ENCODE measurements at regions not wholly inside any gene's neighbourhood (a gene's known extent, or its start where the extent isn't known, plus 50 kb on each side); places are given as distances from the start of the nearest gene placed in this dataset.

DNA sequence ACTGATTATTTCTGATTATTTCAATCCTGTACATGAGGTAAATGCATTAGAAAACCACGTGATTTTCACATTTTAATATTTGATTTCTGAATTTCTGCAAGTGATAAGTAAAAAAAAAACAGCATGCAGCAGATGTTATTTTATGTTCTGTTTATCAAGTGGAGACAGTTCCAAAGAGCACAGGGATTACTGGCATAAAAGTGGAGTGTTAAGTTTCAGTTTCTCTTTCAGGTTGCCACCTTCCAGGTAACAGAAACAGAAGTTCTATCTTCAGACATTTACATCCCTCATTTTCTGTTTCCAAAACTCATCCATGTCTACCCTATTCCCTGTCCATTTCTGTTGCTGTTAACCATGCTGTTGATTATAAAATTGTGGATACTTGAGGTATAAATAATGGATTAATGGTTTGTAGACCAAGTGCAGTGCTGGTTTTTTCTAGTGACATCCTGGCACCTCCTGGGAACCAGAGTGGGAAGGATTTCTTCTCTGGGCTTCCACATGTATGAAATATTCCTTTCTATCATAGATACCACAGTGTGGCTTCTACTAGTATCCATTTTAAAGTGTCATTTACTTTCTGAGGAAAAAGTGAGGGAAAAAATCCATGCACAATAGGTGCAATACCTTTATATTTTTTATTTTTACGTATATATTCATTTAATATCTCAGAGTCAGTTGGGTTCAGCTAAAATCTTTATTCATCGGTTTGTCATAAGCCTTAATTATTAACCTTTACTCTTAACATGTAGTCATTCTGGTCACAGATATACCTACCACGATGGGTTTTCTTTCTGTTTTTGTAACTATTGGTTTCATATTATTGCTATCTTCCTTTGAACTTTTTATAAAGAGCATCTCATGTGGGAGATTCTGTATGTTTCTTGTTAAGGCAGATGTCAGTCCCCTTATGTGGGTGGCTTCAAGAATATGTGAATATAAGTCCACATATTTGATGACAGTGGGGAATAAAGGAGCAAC lies 1010.0 kb downstream of the SQOR start:
- DNase-seq (ENCODE audit: low read depth): peak; percentile 4

DNA sequence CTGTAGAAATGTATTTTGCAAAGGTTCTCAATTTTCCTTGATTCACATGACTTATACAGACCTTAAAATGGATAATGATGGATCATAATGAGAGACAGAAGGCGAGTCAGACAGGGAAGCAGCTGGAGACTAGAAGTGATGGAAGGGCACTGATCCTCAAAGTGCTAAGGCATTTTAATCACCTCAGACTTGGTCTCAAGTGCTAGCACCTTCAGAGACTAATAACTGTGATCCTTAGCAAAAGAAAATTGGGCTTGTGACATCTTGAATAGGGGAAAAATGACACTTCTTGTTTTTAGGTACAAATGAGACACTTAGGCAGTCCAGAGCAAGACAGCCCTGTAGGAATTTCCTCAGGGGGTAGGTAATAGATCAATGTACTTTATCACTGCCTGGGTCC lies 1011.7 kb downstream of the SQOR start:
- DNase-seq (ENCODE audit: low read depth): no peak

DNA sequence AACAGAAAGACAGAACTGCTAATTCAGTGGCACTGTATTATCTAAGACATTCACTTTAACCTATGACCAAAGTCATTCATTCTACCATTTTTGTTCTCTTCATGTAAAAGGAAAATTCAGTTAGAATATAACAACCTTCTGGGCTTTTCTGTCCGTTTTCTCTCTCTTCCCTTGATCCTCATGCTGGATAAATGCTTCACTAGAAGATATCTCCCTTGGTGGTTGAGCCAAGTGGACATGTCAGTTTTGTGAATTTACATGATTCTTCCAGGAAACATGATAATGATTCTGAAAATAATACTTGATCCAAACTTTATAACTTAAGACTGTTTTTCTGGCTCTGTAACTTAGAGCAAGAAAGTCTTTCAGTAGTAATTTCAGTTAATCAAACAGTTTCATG lies 1012.2 kb downstream of the SQOR start:
- DNase-seq (ENCODE audit: low read depth): no peak

DNA sequence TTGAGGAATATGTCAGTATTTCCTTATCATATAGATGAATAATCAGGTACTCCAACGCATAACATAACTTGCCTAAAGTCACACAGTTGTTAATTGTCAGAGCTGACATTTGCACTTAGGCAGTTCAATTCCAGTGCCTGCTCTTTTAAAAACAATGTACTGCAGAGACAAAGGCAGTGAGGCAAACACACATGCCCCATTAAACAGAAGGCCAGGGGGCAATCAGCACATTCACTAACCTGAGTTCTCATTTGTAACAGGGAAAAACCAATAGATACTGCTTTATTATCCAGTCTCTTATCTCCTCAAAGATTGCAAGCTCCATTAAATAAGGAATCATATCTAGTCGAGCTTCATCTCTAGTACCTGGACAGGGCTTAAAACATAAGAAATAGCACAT lies 1017.4 kb downstream of the SQOR start:
- no peak for DNase-seq (ENCODE audit: low read depth)

- peak; percentile 37 for DNase-seq (ENCODE audit: low read depth)
Measured at GRCh38 chr15:46654993-46655392, 1020.2 kb downstream of the SQOR start.

DNA sequence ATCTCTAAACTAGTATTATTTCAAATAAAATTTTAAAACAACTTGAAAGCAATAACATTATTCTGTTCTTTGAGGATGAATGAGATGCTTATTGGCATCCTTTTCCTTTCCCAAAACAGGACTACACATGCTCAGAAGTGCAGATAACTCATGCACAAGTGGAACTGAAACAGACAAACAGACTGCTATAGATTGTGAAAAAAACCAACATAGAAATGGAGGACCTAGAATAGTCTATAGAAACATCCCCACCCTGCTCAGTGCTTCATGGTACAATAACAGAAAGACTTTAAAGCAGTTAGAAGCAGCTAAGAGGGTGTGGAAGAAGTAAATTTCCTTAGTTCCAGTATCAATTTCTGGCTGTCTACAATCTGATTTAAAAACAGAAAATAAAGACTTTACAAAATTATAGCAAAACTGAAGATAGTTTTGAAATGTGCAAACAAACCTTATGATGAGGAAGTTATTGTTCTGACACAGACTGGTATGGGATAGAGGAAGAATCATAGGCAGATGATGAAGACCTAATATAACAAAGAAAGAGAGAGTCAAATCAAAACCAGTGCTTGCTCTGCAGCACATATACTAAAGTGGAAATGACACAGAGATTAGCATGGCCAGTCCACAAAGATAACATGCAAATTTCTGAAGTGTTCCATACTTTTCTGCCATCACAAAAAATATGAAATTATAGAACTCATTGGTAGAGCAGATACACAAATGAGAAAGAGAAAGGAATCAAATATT lies 1025.4 kb downstream of the SQOR start:
- DNase-seq (ENCODE audit: low read depth): no peak

DNA sequence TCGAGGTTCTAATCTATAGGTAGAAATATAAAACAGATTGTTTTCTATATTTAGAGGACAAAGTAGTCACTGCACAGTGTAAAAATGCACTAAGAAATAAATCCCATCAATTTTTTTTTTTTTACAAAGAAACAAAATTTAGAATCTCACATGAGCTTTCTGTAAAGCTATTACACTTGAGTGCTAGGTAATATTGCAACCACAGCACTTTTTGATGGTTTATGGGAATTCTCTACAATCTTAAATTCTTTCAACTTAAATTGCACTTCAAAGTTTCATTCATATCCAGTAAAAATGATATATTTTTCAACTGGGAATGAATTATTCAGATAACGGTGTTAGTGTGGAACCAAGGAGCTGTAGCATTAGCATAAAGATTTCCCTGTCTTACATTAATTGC lies 1035.4 kb downstream of the SQOR start:
- no peak for DNase-seq (ENCODE audit: low read depth)

DNA sequence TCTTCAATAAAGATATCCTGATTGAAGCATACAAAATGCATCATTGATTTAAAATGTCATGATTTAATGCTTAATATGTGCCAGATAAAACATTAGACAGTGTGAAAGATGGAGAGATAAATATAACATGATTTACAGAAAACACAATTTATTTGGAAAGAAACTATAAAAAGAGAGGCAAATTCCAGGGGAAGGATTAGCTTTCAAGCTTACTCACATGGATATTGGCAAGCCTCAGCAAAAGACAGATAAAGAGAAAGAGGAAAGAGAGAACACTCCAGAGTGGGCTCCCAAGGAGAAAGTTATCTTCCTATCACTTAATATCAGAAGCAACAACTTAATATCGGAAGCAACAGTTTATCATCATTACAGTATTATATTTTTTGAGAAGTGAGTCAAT lies 1036.5 kb downstream of the SQOR start:
- no peak for DNase-seq (ENCODE audit: low read depth)

DNA sequence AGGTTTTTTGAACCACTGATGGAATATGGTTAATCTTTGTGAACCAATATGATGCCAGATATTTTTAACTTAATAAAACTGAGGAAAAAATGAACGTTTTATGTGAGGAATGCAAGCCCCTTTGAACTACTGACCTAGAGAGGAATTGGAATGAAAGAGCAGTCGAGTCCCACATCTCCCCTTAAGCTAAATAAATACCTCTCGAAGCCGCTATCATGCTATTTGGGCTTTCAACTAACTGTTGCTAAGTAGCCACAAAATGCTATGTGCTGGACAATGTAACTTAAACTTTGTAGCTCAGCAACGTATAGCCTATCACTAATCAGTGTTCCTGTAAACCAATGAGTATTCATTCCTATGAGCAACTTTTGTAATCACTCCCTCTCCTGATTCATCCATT lies 1037.2 kb downstream of the SQOR start:
- DNase-seq (ENCODE audit: low read depth): no peak

DNA sequence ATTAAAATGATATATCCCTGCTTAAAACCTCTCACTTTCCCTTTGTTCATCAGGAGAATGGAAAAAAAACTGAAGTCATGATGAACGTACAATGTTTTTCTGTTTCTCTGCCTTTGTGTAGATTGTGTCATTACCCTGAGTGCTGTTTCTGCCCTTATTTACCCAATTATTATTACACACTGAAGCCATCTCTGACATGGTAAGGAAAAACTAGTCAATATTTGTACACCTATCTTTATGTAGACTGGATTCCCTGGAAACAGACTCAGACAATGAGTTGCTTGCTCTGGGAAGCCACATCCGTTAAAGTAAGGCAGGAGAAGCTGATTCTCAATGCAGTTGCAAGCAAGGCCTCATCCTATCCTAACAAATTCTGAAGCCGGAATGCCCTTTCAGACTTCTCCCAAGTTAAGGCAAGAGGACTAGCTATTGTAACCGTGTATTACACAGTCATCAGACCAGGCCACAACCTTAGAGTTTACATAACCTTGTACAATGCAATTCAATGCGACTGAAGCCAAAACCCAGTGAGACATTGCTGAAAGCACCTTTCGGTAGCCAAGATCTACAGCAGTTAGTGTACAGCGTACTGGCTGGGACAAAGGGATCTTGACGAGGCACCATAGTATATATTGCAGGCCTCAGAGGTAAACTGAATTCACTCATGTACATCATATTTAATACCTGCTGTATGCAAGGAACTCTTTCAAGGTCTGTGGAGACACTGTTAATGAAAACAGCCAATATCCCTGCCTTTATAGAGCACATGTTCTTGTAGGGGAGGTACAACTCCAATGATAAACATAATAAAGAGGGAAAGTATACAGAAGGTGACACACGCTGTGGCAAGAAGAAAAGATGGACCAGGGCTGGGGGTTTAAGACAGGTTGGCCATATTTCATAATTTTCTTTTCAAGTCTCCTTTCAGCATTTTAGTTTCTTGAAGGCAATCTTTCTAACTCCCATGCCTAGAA lies 1040.8 kb upstream of the SEMA6D start:
- peak; percentile 4 for DNase-seq (ENCODE audit: low read depth)

DNA sequence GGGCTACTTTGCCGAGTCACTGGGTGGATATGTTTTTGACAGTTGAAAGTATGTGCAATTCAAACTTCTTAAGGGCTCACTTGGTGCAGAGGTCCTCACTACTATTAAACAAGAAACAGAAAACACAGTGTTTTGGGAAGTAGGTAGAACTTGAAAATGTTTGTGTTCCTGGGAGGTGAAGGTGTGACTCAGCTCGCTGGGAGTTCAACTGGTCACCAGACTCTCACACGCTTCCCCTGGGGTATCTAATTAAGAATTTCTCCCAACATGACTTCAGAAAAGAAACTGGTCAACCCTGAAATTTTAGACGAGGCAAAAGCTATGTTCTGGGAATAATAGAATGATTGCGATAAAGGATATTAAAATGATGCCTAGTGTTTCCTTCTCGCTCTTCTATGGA lies 1039.8 kb upstream of the SEMA6D start:
- peak; percentile 29 for DNase-seq (ENCODE audit: low read depth)

DNA sequence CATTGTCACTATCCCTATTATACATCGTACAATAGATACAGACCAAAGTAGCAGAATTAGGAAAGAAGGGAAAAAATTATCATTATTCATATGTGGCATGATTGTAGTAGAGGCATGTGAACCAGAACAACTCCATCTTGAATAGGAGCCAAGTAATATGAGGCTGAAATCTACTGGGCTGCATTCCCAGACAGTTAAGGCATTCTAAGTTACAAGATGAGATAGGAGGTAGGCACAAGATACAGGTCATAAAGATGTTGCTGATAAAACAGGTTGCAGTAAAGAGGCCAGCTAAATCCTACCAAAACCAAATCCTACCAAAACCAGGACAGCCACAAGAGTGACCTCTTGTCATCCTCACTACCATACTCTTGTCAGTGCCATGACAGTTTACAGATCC lies 1035.4 kb upstream of the SEMA6D start:
- peak; percentile 13 for DNase-seq (ENCODE audit: low read depth)

- no peak for DNase-seq (ENCODE audit: low read depth)
Measured at GRCh38 chr15:46682969-46683791, 1034.1 kb upstream of the SEMA6D start.

DNA sequence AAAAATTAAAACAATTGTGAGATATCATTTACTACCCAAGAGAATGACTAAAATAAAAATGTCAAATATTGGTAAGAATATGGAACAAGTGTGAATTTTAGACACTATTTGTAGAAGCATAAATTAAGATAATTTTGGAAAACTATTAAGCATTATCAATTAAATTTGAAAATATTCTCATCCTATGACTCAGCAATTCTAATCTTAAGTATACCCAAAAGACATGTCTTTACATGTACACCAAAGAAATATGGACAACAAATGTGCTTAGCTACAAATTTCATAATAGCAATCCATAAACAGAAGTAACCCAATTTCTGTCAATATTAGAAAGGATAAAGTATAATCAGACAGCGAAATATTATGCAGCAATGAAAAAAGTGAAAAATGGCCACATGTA lies 1032.2 kb upstream of the SEMA6D start:
- DNase-seq (ENCODE audit: low read depth): no peak

GRCh38 chr15:46685681-46686080 lies 1031.6 kb upstream of the SEMA6D start:
- no peak for DNase-seq (ENCODE audit: low read depth)

DNA sequence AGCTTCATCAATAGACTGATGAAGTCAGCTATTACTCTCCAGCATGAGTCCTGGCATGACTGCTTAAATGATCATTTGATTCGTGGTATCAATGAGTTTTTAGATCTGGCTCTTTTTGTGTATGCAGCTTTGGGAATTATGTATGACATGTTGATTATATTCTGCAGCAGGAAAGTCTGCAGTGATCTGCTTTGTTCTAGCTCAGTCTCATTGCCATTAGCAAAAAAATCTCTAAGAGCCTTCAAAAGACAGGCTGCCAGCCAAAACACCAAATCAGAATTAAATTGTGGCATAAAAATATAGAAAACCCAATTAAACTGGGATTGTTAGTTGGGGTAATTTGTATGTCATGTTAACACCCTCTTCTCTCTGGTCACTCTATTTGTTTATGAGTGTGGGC lies 1021.0 kb upstream of the SEMA6D start:
- DNase-seq (ENCODE audit: low read depth): no peak

DNA sequence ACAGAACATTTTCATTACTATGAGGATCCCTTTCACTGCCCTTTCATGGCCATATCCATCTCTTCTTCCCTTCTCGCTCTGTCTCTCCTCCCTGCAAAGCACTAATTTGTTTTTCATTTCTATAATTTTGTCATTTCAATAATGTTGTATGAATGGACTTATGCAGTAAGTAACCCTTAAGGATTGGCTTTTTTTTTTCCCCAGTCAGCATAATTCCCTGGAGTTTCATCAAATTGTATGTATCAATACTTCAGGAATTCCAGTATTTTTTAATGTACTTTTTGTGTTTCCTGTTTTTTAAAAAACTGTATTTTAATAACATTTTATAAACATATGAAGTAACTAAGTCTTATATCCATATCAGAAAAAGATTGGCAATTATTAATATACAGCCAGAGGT lies 1016.0 kb upstream of the SEMA6D start:
- no peak for DNase-seq (ENCODE audit: low read depth)

DNA sequence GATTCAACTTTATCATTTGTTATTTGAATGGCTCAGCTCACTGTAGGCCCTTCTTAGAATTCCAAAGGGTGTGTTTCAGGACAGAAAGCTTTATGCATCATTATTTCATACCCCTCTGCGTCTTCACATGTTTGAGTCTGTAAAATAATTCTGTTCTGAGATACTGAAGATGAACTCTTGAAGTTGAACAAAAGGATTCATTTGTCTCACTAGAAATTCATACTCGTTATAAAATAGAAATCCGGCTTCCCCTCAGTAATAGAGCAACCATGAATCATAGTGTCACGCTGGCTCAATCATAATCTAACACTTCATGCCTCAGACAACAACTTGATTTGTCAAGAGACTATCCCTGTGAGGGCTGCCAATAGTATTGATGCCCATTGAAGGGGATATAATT lies 1015.4 kb upstream of the SEMA6D start:
- DNase-seq (ENCODE audit: low read depth): no peak

GRCh38 chr15:46703020-46703861 lies 1014.1 kb upstream of the SEMA6D start:
- DNase-seq (ENCODE audit: low read depth): no peak
